Fibroblast of villous mesenchyme (primary cell): ENCODE measurements at regions not wholly inside any gene's neighbourhood (a gene's known extent, or its start where the extent isn't known, plus 50 kb on each side); places are given as distances from the start of the nearest gene placed in this dataset.
"Not testable (repeated sequence)": the region's sequence is repeated elsewhere in the genome, so short reads cannot be mapped to it uniquely, and the experiment has no call there.

Experiments
- DNase-seq: peaks from one replicate; pipeline ENCODE4 v3.0.0-alpha.2; 2010; ENCODE audit warnings: low read depth
- H3K4me3 ChIP-seq: 2 replicates; pipeline ENCODE4 v1.5.1; 2011; ENCODE audit warnings: low read depth, mild to moderate bottlenecking, low read length
- CTCF ChIP-seq: IDR thresholded peaks from 2 replicates; pipeline ENCODE4 v1.5.1; 2012; ENCODE audit warnings: low read depth, mild to moderate bottlenecking, low read length; ENCODE audit not compliant: insufficient read depth

GRCh38 chr13:90272356-90272755 lies 1075.1 kb upstream of the MIR17HG start:
- no peak for DNase-seq
- no peak for TF ChIP-seq CTCF
- H3K4me3 ChIP-seq: no peak overlapping the region

GRCh38 chr13:90276216-90276615 lies 1071.3 kb upstream of the MIR17HG start:
- TF ChIP-seq CTCF: no peak
- DNase-seq: no peak
- no peak overlapping the region for H3K4me3 ChIP-seq

GRCh38 chr13:90278231-90278630 lies 1069.3 kb upstream of the MIR17HG start:
- H3K4me3 ChIP-seq, DNase-seq: not testable (repeated sequence)

- no peak for DNase-seq
- no peak overlapping the region for H3K4me3 ChIP-seq
- no peak for TF ChIP-seq CTCF
These were observed 1065.8 kb upstream of the MIR17HG start for GRCh38 chr13:90281709-90282108.

GRCh38 chr13:90287521-90287920 lies 1060.0 kb upstream of the MIR17HG start:
- no peak for DNase-seq
- no peak for TF ChIP-seq CTCF
- no peak overlapping the region for H3K4me3 ChIP-seq

GRCh38 chr13:90293793-90294361 lies 1053.6 kb upstream of the MIR17HG start:
- no peak for TF ChIP-seq CTCF
- DNase-seq: no peak
- H3K4me3 ChIP-seq: no peak overlapping the region

- no peak for DNase-seq
- TF ChIP-seq CTCF: no peak
- no peak overlapping the region for H3K4me3 ChIP-seq
These were observed 1048.2 kb upstream of the MIR17HG start for GRCh38 chr13:90299238-90299637.
